ENCODE measurements at regions not wholly inside any gene's neighbourhood (a gene's known extent, or its start where the extent isn't known, plus 50 kb on each side); places are given as distances from the start of the nearest gene placed in this dataset.
"Not testable (repeated sequence)": the region's sequence is repeated elsewhere in the genome, so short reads cannot be mapped to it uniquely, and the experiment has no call there.

DNA sequence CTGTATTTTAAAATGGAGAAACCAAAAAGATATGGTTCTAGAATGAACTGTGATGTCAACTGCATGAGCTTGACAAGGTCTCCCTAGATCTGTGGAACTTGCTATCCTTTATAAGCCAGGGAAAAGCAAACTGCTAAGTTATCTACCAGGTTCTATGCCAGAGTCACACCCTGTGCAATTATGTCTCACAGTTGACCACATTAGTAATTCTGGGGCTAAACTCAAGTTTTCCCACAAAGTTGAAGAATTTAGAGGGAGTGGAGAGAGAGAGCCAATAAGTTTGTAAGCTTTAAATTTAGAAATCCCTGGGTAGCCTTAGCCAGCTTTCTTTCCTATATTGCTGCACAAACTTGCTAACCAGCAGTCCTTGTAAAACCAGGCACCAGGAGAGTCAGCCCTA lies 407.0 kb upstream of the SASH1 start:
- no peak for DNase-seq

DNA sequence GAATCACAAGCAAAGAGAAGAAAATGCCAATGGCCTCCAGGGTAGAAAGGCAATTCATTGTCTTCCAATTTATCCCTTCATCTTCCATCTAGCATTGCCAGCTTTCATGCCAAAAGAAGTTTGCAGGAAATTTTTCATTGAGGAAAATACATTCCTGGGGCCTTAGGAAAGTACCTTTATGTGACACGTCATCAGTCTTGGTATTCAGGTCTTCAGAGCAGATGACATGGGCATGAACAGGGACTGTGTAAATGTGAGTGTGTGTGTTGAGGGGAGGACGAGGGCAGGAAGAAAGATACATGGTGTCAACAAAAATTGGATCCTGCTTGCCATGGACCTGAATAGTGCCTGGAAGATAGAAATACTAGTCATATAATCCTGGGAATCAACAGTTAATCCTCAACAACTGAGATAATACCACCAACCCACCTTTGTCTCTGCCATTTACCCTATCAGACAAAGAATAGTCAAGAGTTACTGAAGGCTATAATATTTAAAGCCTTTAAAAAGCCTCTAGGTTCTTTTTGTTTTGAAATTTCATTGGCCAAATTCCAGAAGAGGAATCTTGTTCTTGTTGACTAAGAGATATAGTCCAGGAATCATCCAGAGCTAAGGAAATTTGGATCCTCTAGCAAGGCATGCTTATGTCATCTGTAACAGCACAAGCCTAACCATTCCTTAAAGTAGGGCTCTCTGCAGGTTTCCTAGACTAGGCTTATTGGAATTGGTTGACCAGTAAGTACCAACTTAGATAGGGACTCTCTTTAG lies 405.8 kb upstream of the SASH1 start:
- no peak for DNase-seq

DNA sequence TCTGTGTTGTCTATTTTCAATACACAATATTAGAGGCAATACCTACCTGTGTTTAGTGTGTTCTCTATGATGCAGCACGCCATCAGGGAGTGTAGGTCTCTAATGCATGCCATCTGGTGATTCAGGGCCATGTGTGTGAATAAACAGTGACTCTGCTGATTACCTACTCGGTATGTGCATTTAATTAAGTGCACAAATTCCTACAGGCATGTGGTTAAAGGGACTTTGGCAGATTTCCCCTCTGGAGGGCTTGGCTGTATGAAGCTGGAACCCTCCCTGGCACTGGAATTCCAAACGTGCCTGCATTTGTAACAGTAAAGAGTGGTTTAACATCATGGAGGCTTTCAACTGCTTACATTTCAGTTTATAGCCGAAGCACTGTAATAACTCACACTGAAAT lies 401.5 kb upstream of the SASH1 start:
- DNase-seq = no peak

DNA sequence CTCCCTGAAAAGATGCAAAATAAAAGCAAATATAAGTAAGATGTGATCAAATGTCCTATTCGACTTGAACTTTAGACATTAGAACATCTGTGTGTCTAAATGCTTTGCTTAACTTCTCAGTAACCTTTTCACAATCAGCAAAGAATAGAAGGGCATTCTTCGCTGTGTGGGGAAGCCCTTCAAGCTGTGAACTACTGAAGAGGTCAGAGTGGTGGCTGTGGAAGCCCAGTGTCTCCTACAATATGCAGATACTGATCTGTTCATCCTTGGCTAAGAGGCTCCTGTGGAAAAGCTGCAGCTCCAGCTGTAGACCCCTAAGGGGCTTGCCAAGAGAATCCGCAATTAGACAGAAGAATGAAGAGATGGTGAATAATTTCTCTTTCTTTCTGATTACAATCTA lies 400.3 kb upstream of the SASH1 start:
- no peak for DNase-seq

DNA sequence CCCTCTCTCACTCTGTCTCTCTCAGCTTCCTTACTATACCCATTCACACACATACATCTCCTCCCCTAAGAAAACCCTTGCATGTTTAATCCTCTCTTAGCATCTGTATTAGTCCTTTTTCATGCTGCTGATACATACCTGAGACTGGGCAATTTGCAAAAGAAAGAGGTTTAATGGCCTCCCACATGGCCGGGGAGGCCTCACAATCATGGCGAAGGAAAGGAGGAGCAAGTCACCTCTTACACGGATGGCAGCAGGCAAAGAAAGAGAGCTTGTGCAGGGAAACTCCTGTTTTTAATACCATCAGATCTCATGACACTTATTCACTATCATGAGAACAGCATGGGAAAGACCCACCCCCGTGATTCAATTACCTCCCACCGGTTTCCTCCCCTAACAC lies 398.5 kb upstream of the SASH1 start:
- DNase-seq = no peak

DNA sequence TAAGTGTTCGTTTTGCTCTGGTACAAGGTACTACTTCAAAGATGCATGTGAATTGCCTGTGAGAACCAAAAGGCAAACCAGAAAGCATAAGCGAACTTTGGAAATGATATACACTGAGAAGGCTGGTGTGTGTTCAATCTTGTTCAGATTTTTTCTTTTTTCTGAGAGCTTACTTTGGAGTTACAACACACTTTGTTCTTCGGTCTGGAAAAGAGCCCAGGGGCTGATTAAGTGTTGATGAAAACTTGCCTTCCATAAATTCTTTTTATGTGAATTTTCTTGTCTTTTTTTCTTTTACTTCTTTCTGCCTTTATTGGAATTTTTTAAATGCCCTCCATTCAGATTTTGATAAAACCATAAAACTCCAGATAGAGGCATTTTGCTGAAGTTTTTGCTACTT lies 395.1 kb upstream of the SASH1 start:
- no peak for DNase-seq

DNA sequence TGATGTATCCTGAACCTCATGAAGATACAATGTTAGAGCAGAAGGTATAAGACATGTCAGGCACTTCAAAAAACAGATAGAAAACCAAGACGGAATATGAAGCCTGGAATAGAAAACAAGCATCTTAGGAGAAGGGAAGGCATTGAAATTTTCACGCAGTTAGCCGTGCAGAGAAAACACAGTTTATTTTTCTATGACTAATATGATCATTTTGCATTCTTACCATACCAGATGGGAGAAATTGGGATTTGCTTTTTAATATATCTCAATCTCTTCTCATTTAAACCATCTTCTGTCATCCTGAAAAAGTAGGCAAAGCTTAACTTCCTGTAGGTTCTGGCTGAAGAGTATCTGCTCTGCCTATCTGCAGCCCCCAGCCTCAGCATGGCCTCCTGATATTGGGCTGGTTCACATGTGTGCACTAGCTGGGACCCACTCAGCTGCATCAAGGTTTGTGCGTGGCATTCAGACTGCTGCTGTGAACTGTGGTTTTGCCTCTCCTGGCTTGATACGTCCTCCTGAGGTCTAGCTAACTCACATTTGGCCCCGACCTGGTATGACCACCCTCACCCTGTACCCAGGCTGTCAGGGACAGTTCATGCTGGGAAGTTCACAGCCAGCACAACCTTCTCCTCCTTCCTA lies 392.5 kb upstream of the SASH1 start:
- no peak for DNase-seq

DNA sequence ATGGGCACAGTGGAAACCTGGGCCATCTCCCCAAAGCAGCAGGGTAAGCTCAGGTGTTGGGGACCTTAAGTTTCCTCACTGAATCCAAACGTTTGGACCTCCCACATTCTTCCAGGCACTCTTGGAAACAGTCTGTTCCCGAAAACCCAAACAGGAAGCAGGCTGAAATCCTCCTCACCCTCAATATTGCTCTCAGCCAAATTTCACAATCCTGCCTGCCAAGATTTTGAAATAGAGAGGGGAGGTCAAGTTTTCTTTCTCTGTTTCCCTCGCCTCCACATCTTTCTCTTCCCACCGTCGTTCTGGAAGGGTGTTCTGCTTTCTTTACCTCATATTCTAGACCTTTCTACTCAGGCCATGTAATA lies 392.0 kb upstream of the SASH1 start:
- DNase-seq = no peak

DNA sequence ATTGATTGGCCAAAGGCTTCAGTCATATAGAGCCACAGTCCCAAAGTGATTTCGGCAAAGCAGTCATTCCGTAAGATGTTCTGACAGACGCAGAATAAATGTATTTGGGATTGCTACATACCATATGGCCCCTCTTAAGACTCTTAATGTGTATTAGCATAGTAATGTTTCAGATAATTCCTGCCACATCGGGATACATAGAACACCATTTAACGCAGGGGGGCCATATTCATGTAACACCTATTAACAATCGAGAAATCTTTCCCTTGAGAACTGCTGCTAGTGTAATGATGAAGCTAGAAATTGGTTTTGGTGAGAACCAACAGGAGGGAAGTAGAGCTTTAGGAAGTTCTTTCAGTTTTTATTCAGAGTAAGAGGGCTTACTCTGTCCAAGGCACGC lies 390.9 kb upstream of the SASH1 start:
- DNase-seq = no peak

DNA sequence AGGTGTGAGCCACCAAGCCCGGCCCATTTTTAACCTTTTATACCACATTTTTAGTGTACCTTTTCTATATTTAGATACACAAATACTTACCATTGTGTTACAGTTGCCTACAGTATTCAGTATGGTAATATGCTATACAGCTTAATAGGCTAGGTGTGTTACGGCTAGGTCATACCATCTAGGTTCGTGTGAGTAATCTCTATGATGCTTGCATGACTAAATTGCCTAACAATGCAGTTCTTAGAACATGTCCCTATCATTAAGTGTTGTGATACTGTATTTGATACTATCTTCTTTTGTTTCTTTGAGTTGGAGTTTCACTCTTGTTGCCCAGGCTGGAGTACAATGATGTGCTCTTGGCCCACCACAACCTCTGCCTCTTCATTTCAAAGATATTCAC lies 387.7 kb upstream of the SASH1 start:
- DNase-seq = no peak

DNA sequence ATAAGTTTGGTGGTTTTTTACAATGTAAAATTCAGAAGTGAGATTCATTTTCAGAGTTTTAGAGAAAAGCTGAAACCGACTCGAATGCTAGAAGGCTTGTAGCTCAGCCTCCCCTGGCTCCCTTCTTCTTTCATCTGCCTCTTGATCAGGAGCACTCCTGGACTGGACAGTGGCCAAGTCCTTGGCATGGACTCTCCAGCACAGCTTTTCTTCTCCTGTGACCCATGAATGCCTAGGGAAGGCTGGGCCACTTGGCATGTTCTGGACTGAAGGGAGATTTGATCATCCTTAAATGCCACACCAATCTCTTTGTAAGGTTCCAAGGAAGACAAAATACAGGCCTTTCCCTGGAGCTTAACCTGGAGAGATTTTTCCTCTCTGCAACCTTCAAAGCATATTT lies 384.0 kb upstream of the SASH1 start:
- no peak for DNase-seq

DNA sequence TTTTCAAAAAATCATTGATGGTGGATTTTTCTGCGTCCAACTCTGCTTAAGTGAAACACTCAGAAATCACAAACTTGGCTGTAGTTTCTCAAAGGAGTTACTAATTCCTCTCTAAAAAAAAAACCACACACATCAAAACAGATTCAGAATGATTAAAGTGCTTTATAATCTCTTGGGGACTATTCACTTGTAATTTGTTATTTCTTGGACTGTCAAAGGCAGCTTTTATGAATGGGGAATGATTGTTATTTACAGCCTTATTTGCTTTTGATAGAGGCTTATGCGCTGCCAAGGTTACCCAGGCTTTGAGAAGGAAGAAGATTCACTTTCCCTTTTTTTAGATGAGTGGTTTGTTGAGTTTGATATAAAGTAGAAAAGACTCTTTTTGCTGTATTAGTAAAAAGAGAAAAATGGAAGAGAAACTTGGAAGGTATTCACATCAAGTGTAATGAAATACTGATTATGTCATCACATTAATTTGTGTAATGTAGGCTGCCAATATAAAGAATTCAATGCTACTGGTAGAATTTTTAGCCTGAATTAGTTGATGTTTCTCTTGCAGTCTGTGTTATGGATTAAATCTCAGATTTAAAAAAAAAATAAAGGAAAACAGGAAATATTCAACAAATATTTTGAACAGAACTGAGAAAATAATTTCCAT lies 381.0 kb upstream of the SASH1 start:
- DNase-seq = no peak

DNA sequence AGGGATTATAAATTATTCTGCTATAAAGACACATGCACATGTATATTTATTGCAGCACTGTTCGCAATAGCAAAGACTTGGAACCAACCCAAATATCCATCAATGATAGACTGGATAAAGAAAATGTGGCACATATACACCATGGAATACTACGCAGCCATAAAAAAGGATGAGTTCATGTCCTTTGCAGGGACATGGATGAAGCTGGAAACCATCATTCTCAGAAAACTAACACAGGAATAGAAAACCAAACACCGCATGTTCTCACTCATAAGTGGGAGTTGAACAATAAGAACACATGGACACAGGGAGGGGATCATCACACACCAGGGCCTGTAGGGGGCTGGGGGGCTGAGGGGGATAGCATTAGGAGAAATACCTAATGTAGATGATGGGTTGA lies 377.2 kb upstream of the SASH1 start:
- DNase-seq = not testable (repeated sequence)

DNA sequence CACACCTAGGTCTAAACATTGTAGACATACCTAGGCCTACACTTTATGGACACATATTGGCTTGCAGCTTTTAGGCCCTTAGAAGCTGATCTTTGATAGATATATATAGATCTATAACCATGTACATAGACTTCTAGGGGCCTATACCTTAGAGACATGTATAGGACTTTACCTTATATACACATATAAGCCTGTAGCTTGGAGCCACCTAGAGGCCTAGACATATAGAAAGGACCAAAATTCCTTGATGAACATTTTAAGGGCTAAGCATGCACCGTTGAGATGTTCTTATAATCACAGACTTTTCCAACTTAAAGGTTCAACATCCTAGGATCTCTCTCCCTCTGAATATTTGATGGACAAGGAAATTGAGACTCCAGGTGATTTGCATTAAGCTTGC lies 371.7 kb upstream of the SASH1 start:
- no peak for DNase-seq

DNA sequence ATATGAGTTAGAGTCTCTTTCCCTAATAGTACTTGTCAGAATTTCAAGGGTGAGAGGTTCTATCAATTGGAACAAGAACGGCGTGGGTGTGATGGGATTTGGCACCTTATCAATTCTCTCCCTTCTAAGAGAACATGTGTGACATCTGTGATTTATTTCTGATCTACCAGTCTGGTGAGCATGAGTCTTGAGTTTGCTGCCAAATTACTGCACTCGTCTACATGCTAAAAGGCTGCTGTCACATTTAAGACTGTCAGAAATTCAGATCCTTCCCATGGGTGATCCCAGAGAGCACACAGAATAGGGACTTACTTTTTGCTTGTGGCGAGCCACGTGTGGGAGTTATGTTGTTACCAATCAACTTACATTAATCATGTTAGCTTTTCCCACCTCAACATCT lies 370.2 kb upstream of the SASH1 start:
- no peak for DNase-seq

DNA sequence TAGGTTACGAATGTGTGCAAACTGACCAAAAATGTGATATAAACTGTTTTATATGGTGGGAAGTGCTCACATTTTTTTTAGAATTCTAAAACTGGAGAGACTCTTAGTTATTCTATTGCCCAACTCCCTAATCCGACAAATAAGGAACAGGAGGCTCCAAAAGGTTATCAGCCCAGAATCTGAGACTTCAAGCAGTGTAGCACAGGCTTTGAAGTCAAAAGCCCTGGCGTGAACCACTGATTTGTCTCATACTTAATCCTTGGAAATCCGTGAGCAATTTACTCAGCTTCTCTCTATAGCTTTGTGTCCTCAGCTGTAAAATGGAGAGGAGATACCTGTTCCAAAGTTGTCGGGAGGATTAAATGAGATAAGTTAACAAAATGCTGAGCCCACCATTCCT lies 368.8 kb upstream of the SASH1 start:
- DNase-seq = no peak

DNA sequence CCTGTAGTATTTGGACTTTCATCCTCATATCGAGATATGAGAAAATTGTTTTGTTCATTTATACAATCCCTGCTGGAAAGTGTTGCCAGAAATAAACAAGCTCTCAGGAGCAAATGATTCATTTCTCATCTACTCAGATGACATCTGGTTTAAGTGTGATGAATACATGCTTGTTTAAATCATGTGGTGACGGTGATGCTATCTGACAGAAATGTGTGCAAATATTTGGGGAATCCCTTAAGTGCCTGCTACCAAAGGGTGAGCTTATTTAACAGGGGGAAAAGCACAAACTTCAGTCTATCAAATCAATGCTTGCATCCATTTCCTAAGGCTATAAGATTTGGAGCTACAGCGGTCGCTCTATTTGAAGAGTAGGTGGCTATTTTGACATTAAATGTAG lies 368.3 kb upstream of the SASH1 start:
- DNase-seq = no peak

DNA sequence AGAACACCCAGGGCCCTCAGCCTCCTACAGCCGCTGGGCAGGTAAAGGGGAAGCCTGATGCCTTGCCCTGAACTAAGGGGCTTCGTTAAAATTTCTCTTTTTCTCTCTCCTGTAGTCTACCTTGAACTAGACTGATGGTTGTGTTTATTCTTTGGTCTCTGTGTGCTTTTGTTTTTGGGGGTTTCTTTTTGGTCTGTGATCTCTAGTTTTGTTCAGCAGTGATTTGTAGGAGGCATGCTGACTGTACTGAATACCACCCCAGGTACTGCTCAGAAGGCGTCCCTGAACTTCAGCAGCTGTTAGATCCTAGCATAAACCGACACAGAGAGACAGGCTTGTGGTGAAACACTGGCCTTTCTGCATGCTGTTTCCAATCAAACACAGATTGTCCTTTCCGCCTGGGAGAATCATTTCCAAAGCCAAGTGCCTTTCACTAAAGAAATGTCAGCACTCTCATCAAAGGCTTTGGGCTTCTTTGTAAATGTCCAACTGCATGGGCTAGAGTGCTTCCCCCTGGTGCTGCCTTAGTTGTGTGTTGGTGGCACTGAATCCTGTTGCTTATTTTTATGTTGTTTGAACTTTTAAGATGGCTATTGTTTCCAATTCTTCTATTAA lies 364.7 kb upstream of the SASH1 start:
- no peak for DNase-seq

DNA sequence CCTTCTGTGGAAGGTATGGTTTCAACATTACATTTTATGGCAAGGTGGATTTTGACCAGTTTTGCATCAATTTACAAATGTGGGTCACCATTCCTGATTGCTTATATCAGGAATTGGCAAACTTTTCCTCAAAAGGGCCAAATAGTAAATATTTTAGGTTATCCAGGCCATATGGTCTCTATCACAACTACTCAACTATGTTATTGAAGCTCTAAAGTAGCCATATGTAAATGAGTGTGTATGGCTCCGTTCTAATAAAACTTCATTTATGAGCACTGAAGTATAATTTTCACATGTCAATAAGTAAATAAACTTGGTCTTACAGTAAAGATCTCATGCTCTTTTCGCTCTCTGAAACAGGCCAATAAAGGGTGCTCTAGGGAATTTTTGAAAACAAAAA lies 362.7 kb upstream of the SASH1 start:
- DNase-seq = no peak

DNA sequence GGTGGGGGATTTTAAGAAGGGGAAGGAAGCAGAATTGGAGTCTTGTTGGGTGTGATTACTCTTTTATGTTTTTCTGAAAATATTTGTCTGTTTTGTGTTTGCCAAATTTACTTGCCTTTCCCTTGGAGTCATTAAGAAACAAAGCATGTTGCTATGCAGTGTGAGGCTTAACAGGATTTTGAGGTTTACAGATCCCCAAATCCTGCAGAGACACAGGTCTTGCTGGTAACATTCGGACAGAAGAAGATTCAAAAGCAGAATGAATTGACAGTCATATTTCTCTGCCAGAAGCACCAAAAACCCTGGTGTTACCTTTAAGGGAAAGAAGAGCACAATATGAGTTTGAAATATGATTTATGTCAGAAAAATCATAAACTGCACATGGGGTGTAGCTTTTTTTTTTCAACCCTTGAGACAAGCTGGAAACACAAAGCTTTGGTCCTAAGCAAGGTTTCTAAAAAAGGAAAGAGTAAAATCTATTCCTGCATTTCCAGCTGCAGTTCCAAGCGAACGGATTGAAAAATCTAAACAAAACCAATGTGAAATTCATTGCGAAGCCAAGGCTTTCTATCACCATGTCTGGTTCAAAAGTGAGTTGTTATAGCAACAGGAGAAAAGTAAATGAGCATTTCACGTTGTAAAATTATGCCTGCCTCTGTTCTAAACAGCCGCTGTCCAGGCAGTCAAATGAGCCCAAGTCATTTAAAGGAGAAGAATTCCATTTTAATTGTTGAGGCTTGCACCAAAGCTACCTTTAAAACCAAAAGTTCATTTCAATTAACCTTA lies 358.9 kb upstream of the SASH1 start:
- no peak for DNase-seq

DNA sequence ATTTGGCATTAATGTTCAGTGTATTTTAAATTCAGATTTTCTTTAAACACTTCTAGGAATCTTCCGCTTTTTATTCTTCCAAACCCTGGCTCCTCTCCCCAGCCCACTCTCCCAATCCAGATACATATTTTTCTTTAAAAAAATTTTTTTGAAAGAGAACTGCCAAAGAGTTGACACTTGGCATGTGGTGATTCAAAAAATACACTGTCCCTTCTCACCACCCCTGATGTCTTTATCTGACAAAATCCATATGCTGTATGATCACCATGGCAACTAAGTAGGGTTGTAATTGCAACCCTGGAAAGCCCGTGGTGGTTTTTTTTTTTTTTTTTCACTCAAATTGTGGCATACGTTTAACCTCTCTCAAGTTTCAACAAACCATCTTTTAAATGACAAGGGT lies 355.8 kb upstream of the SASH1 start:
- no peak for DNase-seq

DNA sequence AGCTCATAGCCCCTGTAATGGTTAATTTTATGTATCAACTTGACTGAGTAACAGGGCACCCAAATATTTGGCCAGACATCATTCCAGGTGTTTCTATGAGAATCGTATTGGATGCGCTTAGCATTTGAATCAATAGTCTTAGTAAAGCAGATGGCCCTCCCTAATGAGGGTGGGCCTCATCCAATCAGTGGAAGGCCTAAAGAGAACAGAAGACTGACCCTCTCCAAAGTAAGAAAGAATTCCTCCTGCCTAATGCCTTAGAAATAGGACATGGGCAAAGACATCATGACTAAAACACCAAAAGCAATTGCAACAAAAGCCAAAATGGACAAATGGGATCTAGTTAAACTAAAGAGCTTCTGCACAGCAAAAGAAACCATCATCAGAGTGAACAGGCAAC lies 352.5 kb upstream of the SASH1 start:
- no peak for DNase-seq

DNA sequence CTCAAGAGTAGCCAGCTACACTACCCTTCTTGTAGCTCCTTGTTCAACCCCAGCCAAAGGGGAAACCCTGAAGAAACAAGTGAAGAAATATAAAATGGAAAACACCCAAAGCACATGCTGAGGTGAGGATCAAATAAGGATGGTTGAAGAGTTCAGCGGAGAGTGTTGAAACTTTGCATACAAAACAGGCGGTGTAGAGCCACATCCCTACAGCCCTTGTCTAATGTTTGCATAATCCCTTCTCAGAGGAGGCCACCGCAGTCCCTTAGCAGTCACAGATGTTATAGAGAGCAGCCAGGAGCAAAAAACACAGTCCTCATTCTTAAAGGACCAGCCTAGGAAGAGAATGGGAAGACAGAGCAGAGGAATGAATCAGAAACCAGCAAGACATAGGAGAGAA lies 350.7 kb upstream of the SASH1 start:
- DNase-seq = no peak
